ENCODE measurements at regions not wholly inside any gene's neighbourhood (a gene's known extent, or its start where the extent isn't known, plus 50 kb on each side); places are given as distances from the start of the nearest gene placed in this dataset.

GRCh38 chrX:80266979-80267378, 153.3 kb upstream of the TENT5D start:
- TF ChIP-seq CTCF (IDR thresholded peaks at IDR 0.05), result no peak
- TF ChIP-seq POLR2A (IDR thresholded peaks at IDR 0.05), result no peak
